Heart left ventricle (tissue), 13 donors: ENCODE measurements at regions not wholly inside any gene's neighbourhood (a gene's known extent, or its start where the extent isn't known, plus 50 kb on each side); places are given as distances from the start of the nearest gene placed in this dataset.

Experiments used
- CTCF ChIP-seq, 12 donors: fragments of 200-600 bp; sonication (generic) in 4 of 12; IDR thresholded peaks; one replicate each; pipeline versions ENCODE4 v1.5.0 to v1.8.0; 2018 to 2022; ENCODE audit warnings: antibody characterized with exemption in 12 of 12, mild to moderate bottlenecking in 5 of 12
- POLR2A ChIP-seq, 2 donors: fragments of 450-650 bp; IDR thresholded peaks; one replicate each; pipeline ENCODE4 v1.6.1; 2017; ENCODE audit warnings: antibody characterized with exemption in 2 of 2, mild to moderate bottlenecking in 2 of 2, moderate library complexity in 2 of 2
- donor health status: ischemic (EF 13 %, LVEDD 7.1; RV severe dilation, severe dysfunction).
- donor health status: DM: no; HTN: yes; CAD: no.
- donor health status: DM: no; HTN: no; CAD: no.
- donor health status: ischemic (EF 25% LVEDD 6.9; RV normal size, moderate dysfunction).
- donor health status: ischemic (EF 25% LVEDD 5.7; RV mildly dilated, moderate dysfunction).
- donor health status: ischemic (EF 35%, LVEDD 5.7; RV mildly dilated, moderate dysfunction).
- donor health status: nonischemic (EF 11% LVEDD 7.7; RV severe dilation, severe dysfunction).
- donor health status: DM: yes; HTN: yes; CAD: no.
- donor health status: PGD.
- donor health status: ischemic (EF 29% LVEDD 5.4; RV normal size, mild dysfunction).
- donor health status: nonischemic (EF 23%, LVEDD 6.1; RV moderate dilation, normal function).

GRCh38 chr9:86707932-86708510 lies 239.3 kb downstream of the GAS1 start:
- no peak for TF ChIP-seq CTCF (IDR thresholded peaks at IDR 0.05)
- TF ChIP-seq POLR2A (IDR thresholded peaks at IDR 0.05): no peak
